IMR-90 (cell line): ENCODE measurements at regions not wholly inside any gene's neighbourhood (a gene's known extent, or its start where the extent isn't known, plus 50 kb on each side); places are given as distances from the start of the nearest gene placed in this dataset.

Source experiments
- MAFK ChIP-seq: IDR thresholded peaks from 2 replicates; pipeline ENCODE4 v1.6.1; 2012; ENCODE audit warnings: low read depth, low read length, improper control_type of control experiment
- POLR2A ChIP-seq: IDR thresholded peaks from 2 replicates; pipeline ENCODE4 v1.6.1; 2012; ENCODE audit warnings: mild to moderate bottlenecking, low read depth, low read length
- TF ChIP-seq, protein P1 (sequence below): conservative IDR thresholded peaks from 2 replicates; pipeline ENCODE4 v1.5.1; 2012; ENCODE audit warnings: mild to moderate bottlenecking, low read depth, low read length, improper control_type of control experiment

DNA sequence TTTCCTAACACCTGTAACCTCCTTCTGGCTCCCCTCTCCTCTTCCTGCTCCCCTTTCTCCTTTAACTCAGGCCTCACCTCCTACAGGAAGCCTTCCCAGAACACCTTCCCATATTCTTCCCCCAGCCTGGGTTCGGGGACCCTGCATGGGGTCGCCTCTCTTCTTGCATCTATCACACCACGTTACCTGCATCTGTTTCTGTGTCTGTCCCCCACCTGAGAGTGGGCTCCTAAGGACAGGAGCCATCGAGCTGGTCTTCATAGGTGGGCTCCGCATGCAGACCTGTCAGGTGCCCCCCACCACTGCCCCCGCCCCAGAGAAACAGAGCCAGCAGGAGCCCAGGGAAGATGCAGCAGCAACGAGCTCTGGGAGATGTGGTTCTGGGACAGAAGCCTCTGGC lies 123.2 kb upstream of the GLI2 start:
- TF ChIP-seq, protein P1, sequence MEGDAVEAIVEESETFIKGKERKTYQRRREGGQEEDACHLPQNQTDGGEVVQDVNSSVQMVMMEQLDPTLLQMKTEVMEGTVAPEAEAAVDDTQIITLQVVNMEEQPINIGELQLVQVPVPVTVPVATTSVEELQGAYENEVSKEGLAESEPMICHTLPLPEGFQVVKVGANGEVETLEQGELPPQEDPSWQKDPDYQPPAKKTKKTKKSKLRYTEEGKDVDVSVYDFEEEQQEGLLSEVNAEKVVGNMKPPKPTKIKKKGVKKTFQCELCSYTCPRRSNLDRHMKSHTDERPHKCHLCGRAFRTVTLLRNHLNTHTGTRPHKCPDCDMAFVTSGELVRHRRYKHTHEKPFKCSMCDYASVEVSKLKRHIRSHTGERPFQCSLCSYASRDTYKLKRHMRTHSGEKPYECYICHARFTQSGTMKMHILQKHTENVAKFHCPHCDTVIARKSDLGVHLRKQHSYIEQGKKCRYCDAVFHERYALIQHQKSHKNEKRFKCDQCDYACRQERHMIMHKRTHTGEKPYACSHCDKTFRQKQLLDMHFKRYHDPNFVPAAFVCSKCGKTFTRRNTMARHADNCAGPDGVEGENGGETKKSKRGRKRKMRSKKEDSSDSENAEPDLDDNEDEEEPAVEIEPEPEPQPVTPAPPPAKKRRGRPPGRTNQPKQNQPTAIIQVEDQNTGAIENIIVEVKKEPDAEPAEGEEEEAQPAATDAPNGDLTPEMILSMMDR, result no peak
- TF ChIP-seq POLR2A (no peak), MAFK (no peak)
